ENCODE measurements at regions not wholly inside any gene's neighbourhood (a gene's known extent, or its start where the extent isn't known, plus 50 kb on each side); places are given as distances from the start of the nearest gene placed in this dataset.

GRCh38 chr2:52995424-52995823 is 772.2 kb upstream of the CHAC2 start:
- no peak overlapping the region for H3K4me3 ChIP-seq (ENCODE audit: low read depth, low read length)
- in situ Hi-C loops (cut with HindIII; ENCODE audit: low sequenced_read_pairs): no loop called here
- peak; percentile 40 for DNase-seq (ENCODE audit: low read depth, low spot score)
- TF ChIP-seq, protein P1, sequence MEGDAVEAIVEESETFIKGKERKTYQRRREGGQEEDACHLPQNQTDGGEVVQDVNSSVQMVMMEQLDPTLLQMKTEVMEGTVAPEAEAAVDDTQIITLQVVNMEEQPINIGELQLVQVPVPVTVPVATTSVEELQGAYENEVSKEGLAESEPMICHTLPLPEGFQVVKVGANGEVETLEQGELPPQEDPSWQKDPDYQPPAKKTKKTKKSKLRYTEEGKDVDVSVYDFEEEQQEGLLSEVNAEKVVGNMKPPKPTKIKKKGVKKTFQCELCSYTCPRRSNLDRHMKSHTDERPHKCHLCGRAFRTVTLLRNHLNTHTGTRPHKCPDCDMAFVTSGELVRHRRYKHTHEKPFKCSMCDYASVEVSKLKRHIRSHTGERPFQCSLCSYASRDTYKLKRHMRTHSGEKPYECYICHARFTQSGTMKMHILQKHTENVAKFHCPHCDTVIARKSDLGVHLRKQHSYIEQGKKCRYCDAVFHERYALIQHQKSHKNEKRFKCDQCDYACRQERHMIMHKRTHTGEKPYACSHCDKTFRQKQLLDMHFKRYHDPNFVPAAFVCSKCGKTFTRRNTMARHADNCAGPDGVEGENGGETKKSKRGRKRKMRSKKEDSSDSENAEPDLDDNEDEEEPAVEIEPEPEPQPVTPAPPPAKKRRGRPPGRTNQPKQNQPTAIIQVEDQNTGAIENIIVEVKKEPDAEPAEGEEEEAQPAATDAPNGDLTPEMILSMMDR (IDR thresholded peaks at IDR 0.05; ENCODE audit: low read depth, low read length): no peak

- in situ Hi-C loops (cut with HindIII; ENCODE audit: low sequenced_read_pairs): no loop called here
- TF ChIP-seq, protein P1 (IDR thresholded peaks at IDR 0.05; ENCODE audit: low read depth, low read length): peak; percentile 79
- DNase-seq (ENCODE audit: low read depth, low spot score): peak; percentile 32
- H3K4me3 ChIP-seq (ENCODE audit: low read depth, low read length): no peak overlapping the region
Observed at GRCh38 chr2:52976143-52976949, 791.3 kb upstream of the CHAC2 start.

DNA sequence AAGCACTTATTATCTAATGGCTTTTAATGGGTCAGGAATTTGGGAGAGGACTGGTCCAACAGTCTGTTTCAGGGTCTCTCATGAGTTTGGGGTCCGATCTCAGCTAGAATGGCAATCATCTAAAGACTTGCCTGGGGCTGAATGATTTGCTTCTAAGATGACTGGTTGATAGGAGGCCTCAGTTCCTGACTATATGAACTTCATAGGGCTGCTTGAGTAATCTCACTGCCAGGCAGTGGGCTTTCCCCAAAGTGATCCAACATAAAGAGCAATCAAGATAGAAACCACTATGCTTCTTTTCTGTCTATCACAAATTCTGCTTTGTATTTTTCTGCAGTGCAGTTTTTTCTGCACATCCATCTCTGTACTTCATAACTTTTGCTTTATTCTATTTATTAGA is 793.5 kb upstream of the CHAC2 start:
- DNase-seq (ENCODE audit: low read depth, low spot score): no peak
- no peak overlapping the region for H3K4me3 ChIP-seq (ENCODE audit: low read depth, low read length)
- in situ Hi-C loops (cut with HindIII; ENCODE audit: low sequenced_read_pairs): no loop called here
- TF ChIP-seq, protein P1 (IDR thresholded peaks at IDR 0.05; ENCODE audit: low read depth, low read length): no peak

DNA sequence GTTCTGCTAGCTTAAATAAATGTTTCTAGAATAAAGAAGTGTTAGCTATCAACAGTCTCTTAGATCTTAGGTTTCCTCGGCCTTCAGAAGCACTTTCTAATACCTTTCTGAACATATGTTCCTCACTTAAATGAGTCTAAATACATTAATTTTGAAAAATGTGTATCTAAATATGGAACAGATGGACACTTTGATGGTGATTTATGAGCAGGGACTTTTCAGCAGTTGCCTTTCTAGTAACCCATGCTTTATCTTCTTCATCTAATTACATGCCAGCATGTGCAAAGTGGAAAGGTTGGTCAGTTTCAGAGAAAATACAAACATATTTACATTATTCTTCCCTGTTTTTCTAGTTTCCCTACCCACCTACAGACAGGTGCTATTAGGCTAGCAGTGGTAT is 797.0 kb upstream of the CHAC2 start:
- in situ Hi-C loops (cut with HindIII; ENCODE audit: low sequenced_read_pairs): no loop called here
- TF ChIP-seq, protein P1 (IDR thresholded peaks at IDR 0.05; ENCODE audit: low read depth, low read length): no peak
- no peak overlapping the region for H3K4me3 ChIP-seq (ENCODE audit: low read depth, low read length)
- no peak for DNase-seq (ENCODE audit: low read depth, low spot score)

GRCh38 chr2:52968043-52968442 is 799.6 kb upstream of the CHAC2 start:
- H3K4me3 ChIP-seq (ENCODE audit: low read depth, low read length): no peak overlapping the region
- TF ChIP-seq, protein P1 (IDR thresholded peaks at IDR 0.05; ENCODE audit: low read depth, low read length): no peak
- DNase-seq (ENCODE audit: low read depth, low spot score): no peak
- in situ Hi-C loops (cut with HindIII; ENCODE audit: low sequenced_read_pairs): no loop called here

- in situ Hi-C loops (cut with HindIII; ENCODE audit: low sequenced_read_pairs): no loop called here
- TF ChIP-seq, protein P1 (IDR thresholded peaks at IDR 0.05; ENCODE audit: low read depth, low read length): no peak
- DNase-seq (ENCODE audit: low read depth, low spot score): no peak
- H3K4me3 ChIP-seq (ENCODE audit: low read depth, low read length): no peak overlapping the region
Observed at GRCh38 chr2:52964916-52965530, 802.6 kb upstream of the CHAC2 start.
